H9 (cell line): ENCODE measurements at regions not wholly inside any gene's neighbourhood (a gene's known extent, or its start where the extent isn't known, plus 50 kb on each side); places are given as distances from the start of the nearest gene placed in this dataset.

Experiments
- DNase-seq: peaks from one replicate; pipeline ENCODE4 v3.0.0-alpha.2; 2017
- H2AFZ ChIP-seq: one replicate; pipeline ENCODE4 v1.6.1; 2013; ENCODE audit warnings: mild to moderate bottlenecking, low read length, control low read depth, moderate library complexity
- H2AK5ac ChIP-seq: 2 replicates; pipeline ENCODE4 v1.6.1; 2013; ENCODE audit warnings: low read length, control low read depth, mixed read lengths; ENCODE audit not compliant: insufficient read length
- H2BK120ac ChIP-seq: one replicate; pipeline ENCODE4 v1.6.1; 2013; ENCODE audit warnings: low read depth, mild to moderate bottlenecking, low read length, control low read depth, inconsistent platforms; ENCODE audit not compliant: poor library complexity, severe bottlenecking
- H2BK12ac ChIP-seq: 2 replicates; pipeline ENCODE4 v1.6.1; 2013; ENCODE audit warnings: low read length, control low read depth, mixed read lengths, low read depth; ENCODE audit not compliant: insufficient read length
- H2BK15ac ChIP-seq: 2 replicates; pipeline ENCODE4 v1.6.1; 2013; ENCODE audit warnings: low read depth, low read length, control low read depth
- H2BK20ac ChIP-seq: one replicate; pipeline ENCODE4 v1.6.1; 2013; ENCODE audit warnings: low read depth, mild to moderate bottlenecking, low read length, control low read depth, inconsistent platforms; ENCODE audit not compliant: poor library complexity, severe bottlenecking
- H2BK5ac ChIP-seq: 2 replicates; pipeline ENCODE4 v1.6.1; 2013; ENCODE audit warnings: low read length, control low read depth, mixed read lengths; ENCODE audit not compliant: insufficient read length
- H3K14ac ChIP-seq: 2 replicates; pipeline ENCODE4 v1.6.1; 2013; ENCODE audit warnings: low read length, control low read depth; ENCODE audit not compliant: insufficient read depth
- H3K18ac ChIP-seq: 2 replicates; pipeline ENCODE4 v1.6.1; 2013; ENCODE audit warnings: low read depth, mild to moderate bottlenecking, mixed read lengths, low read length, control low read depth; ENCODE audit not compliant: insufficient read length
- H3K23ac ChIP-seq: 2 replicates; pipeline ENCODE4 v1.6.1; 2013; ENCODE audit warnings: low read length, control low read depth, mixed read lengths, low read depth; ENCODE audit not compliant: insufficient read length
- H3K23me2 ChIP-seq: 2 replicates; pipeline ENCODE4 v1.6.1; 2013; ENCODE audit warnings: low read depth, mild to moderate bottlenecking, mixed read lengths, low read length, control low read depth; ENCODE audit not compliant: insufficient read length, poor library complexity, severe bottlenecking
- H3K27ac ChIP-seq: 2 replicates; pipeline ENCODE4 v1.5.1; 2013; ENCODE audit warnings: low read length, control low read depth, mixed read lengths, low read depth; ENCODE audit not compliant: insufficient read length
- H3K27me3 ChIP-seq: 2 replicates; pipeline ENCODE4 v1.6.1; 2013; ENCODE audit warnings: low read length, control low read depth, inconsistent platforms; ENCODE audit not compliant: insufficient read depth
- H3K4ac ChIP-seq: 2 replicates; pipeline ENCODE4 v1.6.1; 2013; ENCODE audit warnings: low read depth, mild to moderate bottlenecking, control low read depth, inconsistent platforms, low read length, moderate library complexity
- H3K4me1 ChIP-seq: 2 replicates; pipeline ENCODE4 v1.6.1; 2013; ENCODE audit warnings: low read length, control low read depth, inconsistent platforms; ENCODE audit not compliant: insufficient read depth
- H3K4me2 ChIP-seq: 2 replicates; pipeline ENCODE4 v1.6.1; 2013; ENCODE audit warnings: low read length, control low read depth, mixed read lengths; ENCODE audit not compliant: insufficient read length, insufficient read depth
- H3K56ac ChIP-seq: 2 replicates; pipeline ENCODE4 v1.6.1; 2013; ENCODE audit warnings: low read depth, mild to moderate bottlenecking, mixed read lengths, low read length, control low read depth; ENCODE audit not compliant: insufficient read length
- H3K79me1 ChIP-seq: 2 replicates; pipeline ENCODE4 v1.6.1; 2013; ENCODE audit warnings: low read depth, mild to moderate bottlenecking, moderate library complexity, low read length, control low read depth, inconsistent platforms; ENCODE audit not compliant: insufficient read depth, poor library complexity, severe bottlenecking
- H3K79me2 ChIP-seq: 2 replicates; pipeline ENCODE4 v1.6.1; 2013; ENCODE audit warnings: low read length, control low read depth, inconsistent platforms; ENCODE audit not compliant: insufficient read depth
- H3K9ac ChIP-seq: 2 replicates; pipeline ENCODE4 v1.6.1; 2013; ENCODE audit warnings: low read length, control low read depth, mixed read lengths; ENCODE audit not compliant: insufficient read length; ENCODE audit errors: extremely low read depth
- H3K9me3 ChIP-seq: one replicate; pipeline ENCODE4 v1.6.1; 2013; ENCODE audit warnings: low read depth, low read length, inconsistent platforms; ENCODE audit not compliant: control insufficient read depth
- H3T11ph ChIP-seq: one replicate; pipeline ENCODE4 v1.6.1; 2013; ENCODE audit warnings: mild to moderate bottlenecking, low read length, control low read depth, inconsistent platforms
- H4K20me1 ChIP-seq: one replicate; pipeline ENCODE4 v1.6.1; 2013; ENCODE audit not compliant: control insufficient read depth, insufficient read length, insufficient read depth
- H4K5ac ChIP-seq: 2 replicates; pipeline ENCODE4 v1.6.1; 2013; ENCODE audit warnings: low read depth, mild to moderate bottlenecking, mixed read lengths, low read length, control low read depth; ENCODE audit not compliant: insufficient read length
- H4K8ac ChIP-seq: replicated peaks from 2 replicates; pipeline ENCODE4 v1.6.1; 2013; ENCODE audit warnings: low read length, control low read depth, mixed read lengths, low read depth; ENCODE audit not compliant: insufficient read length
- H4K91ac ChIP-seq: 2 replicates; pipeline ENCODE4 v1.6.1; 2013; ENCODE audit warnings: low read depth, mild to moderate bottlenecking, moderate library complexity, mixed read lengths, low read length, control low read depth; ENCODE audit not compliant: insufficient read length
- H3K27ac Mint-ChIP-seq, 3 experiments: 2 replicates in 2 of 3; 3 replicates in 1 of 3; pipeline ENCODE4 v1.8.0; 2020 to 2021; ENCODE audit warnings: mixed read lengths in 3 of 3, mild to moderate bottlenecking in 1 of 3, moderate library complexity in 1 of 3
- H3K27me3 Mint-ChIP-seq: 2 replicates; pipeline ENCODE4 v1.8.0; 2021; ENCODE audit warnings: low read depth, mild to moderate bottlenecking, moderate library complexity, mixed read lengths
- H3K36me3 Mint-ChIP-seq, 3 experiments: 2 replicates in 2 of 3; 3 replicates in 1 of 3; pipeline ENCODE4 v1.8.0; 2020 to 2021; ENCODE audit warnings: low read depth in 3 of 3, mixed read lengths in 3 of 3; ENCODE audit not compliant: insufficient read depth in 1 of 3
- H3K4me1 Mint-ChIP-seq, 2 experiments: 2 replicates each; pipeline ENCODE4 v1.8.0; 2020; ENCODE audit warnings: mixed read lengths in 2 of 2
- H3K4me3 Mint-ChIP-seq, 2 experiments: 2 replicates in 1 of 2; 3 replicates in 1 of 2; pipeline ENCODE4 v1.8.0; 2020 to 2021; ENCODE audit warnings: mild to moderate bottlenecking in 2 of 2, mixed read lengths in 2 of 2, moderate library complexity in 1 of 2
- H3K9me3 Mint-ChIP-seq, 2 experiments: 2 replicates in 1 of 2; 3 replicates in 1 of 2; pipeline ENCODE4 v1.8.0; 2020; ENCODE audit warnings: mild to moderate bottlenecking in 2 of 2, mixed read lengths in 2 of 2, moderate library complexity in 1 of 2
- WGBS: extraction: QIAGEN DNeasy Blood & Tissue Kit; methylation state at CpG from one replicate; pipeline ENCODE4 v1.1.7; 2013; ENCODE audit warnings: missing lambda C conversion rate, low lambda C conversion rate, mixed read lengths; ENCODE audit not compliant: insufficient read length; ENCODE audit errors: extremely low coverage; 5-methylcytosine and 5-hydroxymethylcytosine counted together
- TF ChIP-seq, protein P1 (sequence below): fragments of 200-600 bp; sonication (generic); conservative IDR thresholded peaks from 3 replicates; pipeline ENCODE4 v1.8.0; 2021; ENCODE audit warnings: antibody characterized with exemption, mild to moderate bottlenecking

DNA sequence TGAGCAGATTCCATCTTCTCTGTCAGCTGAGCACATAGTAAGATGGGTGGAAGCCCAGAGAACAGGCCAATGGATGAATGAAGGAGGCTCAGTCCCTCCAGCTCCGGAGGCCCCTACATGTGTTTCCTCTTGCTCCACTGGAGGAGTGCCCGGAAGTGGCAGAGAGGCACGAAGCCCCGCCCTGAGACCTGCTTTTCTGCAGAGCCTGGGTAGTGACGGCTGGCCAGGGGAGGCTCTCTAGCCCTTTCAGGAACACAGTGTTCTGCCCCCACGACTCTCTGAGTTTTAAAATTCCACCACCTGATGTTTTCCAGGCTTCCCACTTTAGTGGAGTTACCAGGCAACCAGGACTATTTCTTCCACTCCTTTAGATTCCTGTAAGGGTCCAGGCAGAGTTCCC is 149.4 kb upstream of the SLC6A11 start:
- H3K4me1 Mint-ChIP-seq = peaks cover 9 to 28% of the 10 kb centered on the region in 2 experiments

More for the DNA sequence above, 149.4 kb upstream of the SLC6A11 start:
- Histone ChIP-seq H3K23ac (no peak overlapping the region), H3K9me3 (no peaks in the 10 kb centered on the region), H2AFZ (no peak overlapping the region), H3K27ac (no peak overlapping the region), H3K56ac (no peak overlapping the region), H2BK12ac (no peak overlapping the region), H3K79me2 (no peaks in the 10 kb centered on the region), H4K5ac (no peak overlapping the region), H4K20me1 (no peaks in the 10 kb centered on the region), H2BK20ac (no peak overlapping the region), H3K27me3 (no peaks in the 10 kb centered on the region), H3K4ac (no peak overlapping the region), H2BK5ac (no peak overlapping the region), H3K14ac (no peak overlapping the region), H3K79me1 (no peaks in the 10 kb centered on the region), H3T11ph (no peak overlapping the region), H2BK120ac (no peak overlapping the region), H2AK5ac (no peak overlapping the region), H3K18ac (no peak overlapping the region), H4K91ac (no peak overlapping the region), H4K8ac (no peak overlapping the region), H2BK15ac (no peak overlapping the region), H3K4me2 (no peak overlapping the region), H3K9ac (no peak overlapping the region), H3K4me1 (no peaks in the 10 kb centered on the region; the same call in 1 of the 2 replicates), H3K23me2 (no peaks in the 10 kb centered on the region)
- Mint-ChIP-seq H3K4me3 (no peak overlapping the region), H3K36me3 (no peaks in the 10 kb centered on the region), H3K27ac (no peak overlapping the region), H3K9me3 (no peaks in the 10 kb centered on the region; a peak in 1 of 5 replicates), H3K27me3 (peaks cover 23% of the 10 kb centered on the region)
- no CpG with 5 or more reads among the region's 6 CpGs for WGBS
- DNase-seq = no peak
- TF ChIP-seq, protein P1, sequence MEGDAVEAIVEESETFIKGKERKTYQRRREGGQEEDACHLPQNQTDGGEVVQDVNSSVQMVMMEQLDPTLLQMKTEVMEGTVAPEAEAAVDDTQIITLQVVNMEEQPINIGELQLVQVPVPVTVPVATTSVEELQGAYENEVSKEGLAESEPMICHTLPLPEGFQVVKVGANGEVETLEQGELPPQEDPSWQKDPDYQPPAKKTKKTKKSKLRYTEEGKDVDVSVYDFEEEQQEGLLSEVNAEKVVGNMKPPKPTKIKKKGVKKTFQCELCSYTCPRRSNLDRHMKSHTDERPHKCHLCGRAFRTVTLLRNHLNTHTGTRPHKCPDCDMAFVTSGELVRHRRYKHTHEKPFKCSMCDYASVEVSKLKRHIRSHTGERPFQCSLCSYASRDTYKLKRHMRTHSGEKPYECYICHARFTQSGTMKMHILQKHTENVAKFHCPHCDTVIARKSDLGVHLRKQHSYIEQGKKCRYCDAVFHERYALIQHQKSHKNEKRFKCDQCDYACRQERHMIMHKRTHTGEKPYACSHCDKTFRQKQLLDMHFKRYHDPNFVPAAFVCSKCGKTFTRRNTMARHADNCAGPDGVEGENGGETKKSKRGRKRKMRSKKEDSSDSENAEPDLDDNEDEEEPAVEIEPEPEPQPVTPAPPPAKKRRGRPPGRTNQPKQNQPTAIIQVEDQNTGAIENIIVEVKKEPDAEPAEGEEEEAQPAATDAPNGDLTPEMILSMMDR = no peak
